HG03469 (cell line): ENCODE measurements at regions not wholly inside any gene's neighbourhood (a gene's known extent, or its start where the extent isn't known, plus 50 kb on each side); places are given as distances from the start of the nearest gene placed in this dataset.
A peak's percentile ranks its signal among the peaks of the same experiment; 100 is the strongest.
"Not testable (repeated sequence)": the region's sequence is repeated elsewhere in the genome, so short reads cannot be mapped to it uniquely, and the experiment has no call there.

ENCODE experiments used
- ATAC-seq: cut with Tn5 transposase; IDR thresholded peaks from one replicate; pipeline ENCODE4 v1.9.1; 2021; ENCODE audit warnings: mild to moderate bottlenecking, moderate library complexity, moderate number of reproducible peaks; ENCODE audit not compliant: unreplicated experiment

- no peak for ATAC-seq
Measured at GRCh38 chr20:22690616-22691179, 106.3 kb upstream of the FOXA2 start.

GRCh38 chr20:22691369-22692118 is 107.2 kb upstream of the FOXA2 start:
- peak; percentile 69 for ATAC-seq

DNA sequence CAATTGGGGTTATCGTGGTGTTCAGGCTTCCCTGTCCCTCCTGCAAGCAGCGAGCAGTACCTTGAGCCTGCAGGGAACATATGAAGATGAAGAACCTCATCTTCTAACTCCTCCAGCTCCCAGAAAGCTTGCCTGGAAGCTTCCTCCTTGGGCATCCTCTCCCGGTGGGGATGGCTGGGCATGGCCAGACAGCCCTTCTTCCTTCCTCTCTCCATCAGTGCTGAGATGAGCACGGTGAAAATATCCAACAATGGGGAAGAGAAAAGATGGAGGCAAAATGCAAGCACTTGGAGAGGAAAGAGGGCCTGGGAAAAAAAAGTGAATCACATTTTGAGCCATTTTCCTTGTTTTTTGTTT is 107.7 kb upstream of the FOXA2 start:
- ATAC-seq: no peak

DNA sequence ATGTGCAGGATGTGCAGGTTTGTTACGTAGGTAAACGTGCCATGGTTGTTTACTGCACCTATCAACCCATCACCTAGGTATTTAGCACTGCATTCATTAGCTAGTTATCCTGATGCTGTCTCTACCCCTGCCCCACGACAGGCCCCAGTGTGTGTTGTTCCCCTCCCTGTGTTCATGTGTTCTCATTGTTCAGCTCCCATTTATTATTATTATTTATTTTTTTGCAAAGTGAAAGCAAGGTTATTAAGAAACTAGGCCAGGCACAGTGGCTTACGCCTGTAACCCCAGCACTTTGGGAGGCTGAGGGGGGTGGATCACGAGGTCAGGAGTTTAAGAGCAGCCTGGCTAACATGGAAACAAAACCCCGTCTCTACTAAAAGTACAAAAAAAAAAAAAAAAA is 108.2 kb upstream of the FOXA2 start:
- not testable (repeated sequence) for ATAC-seq

DNA sequence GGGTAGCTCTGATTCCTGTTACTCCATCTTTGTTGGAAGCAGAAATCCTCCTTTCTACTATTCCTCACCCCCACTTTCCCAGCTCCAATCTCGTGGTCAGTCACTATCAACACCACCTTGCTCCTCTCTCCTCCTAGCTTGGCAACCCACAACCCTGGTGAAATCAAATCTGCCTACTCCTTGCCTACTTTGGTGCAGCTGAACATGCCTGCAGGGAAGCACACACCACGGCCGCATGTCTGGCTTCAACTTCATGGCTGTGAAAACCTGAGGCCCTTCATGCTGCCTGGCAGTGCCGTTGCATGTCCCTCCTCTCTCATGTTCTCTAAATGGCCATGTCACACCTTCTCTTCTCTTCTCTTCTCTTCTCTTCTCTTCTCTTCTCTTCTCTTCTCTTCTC is 112.4 kb upstream of the FOXA2 start:
- no peak for ATAC-seq

DNA sequence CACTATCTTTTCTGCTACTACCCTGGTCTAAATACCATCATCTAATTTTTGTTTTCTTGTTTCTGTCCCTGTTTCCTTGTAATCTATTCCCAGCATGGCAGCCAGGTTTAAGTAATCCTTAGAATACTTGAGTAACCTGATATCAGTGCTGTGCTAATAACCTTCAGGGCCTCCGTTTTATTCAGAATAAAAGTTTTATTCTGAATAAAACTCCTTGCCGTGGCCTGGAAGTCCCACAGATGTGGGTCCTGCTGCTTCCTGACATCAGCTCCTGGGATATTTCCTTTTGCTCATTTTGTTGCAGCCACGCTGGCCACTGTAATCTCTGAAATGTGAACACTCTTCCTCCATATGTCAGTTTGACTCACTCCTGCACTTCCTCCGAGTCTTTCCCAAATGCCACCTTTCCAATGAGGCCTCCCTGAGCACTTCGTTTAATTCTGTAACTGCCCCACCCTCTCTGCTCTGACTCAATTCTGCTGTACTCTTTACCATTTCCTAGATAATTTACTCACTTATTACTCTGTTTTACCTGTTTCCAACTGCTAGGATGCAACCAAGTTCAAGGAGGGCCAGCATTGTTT is 114.0 kb upstream of the FOXA2 start:
- no peak for ATAC-seq

- ATAC-seq: no peak
Measured at GRCh38 chr20:22699396-22699795, 115.0 kb upstream of the FOXA2 start.

GRCh38 chr20:22700367-22700766 is 116.0 kb upstream of the FOXA2 start:
- ATAC-seq: no peak

DNA sequence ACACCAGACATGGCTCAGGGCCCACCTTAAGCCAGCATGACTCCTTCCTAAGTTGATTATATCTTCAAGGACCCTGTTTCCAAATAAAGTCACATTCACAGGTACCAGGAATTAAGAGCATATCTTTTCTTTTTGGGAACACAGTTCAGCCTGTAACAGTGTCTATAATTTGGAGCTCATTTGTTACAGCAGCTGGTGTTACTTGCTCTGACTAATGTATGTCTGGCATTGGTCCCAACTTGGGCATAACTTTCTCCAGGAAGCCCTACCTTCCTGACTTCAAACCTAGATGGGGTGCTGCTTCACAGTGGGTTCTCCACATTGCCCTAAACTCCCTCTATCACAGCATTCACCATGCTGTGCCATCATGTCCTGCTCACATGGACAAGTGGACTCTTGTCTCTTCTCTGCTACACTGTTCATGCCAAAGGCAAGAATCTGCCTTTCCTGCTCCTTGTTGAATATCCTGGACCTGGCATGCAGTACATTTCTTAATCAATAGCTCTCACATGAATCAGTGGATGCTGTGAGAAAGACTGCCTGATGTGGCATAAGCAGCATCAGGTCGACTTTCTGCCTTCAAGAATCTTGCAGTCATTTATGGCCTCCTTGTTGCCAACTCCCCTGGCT is 117.4 kb upstream of the FOXA2 start:
- no peak for ATAC-seq

DNA sequence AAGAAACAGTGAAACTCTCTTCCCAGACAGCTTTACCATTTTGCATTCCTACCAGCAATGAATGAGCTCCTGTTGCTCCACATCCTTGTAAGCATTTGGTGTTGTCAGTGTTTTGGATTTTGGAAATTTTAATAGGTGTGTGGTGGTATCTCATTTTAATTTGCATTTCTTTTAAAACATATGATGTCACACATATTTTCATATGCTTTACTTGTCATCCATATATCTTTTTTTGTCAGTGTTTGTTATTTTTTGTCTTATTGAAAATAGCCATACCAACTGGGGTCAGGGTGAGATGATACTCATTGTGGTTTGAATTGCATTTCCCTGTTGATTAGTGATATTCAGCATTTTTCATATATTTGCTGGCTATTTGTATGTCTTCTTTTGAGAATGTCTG is 119.5 kb upstream of the FOXA2 start:
- ATAC-seq: no peak

DNA sequence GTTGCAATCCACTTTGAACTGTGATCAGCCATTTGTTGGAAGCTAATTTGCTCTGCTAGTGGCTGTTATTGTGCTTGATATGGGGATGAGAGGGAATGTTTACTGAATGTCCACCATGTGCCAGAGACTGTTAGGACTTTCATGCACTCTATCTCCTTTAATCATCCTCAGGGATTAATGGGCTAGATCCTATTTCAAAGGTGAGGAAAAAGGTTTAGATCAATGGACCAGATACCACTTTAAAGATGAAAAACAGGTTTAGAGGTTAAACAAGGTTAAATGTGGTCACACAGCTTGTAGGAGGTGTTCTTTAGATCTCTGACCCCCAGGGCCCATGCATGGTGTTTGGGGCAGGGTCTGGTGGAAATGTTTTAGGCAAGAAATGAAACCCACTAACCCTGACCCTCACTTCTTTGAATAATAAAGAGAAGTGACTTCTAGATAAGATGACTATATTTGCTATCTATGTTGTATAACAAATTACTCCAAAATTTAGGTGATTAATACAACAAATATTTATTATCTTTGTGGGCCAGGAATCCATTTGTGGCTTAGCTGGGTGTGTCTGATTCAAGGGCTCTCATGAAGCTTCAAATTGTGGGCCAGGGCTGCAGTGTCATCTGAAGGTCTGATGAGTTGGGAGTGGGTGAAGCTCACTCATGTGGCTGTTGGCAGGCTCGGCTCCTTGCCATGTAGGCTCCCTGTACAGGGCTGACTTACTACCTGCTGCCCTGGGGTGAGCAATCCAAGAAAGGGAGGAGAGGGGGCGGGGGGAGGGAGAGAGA is 127.8 kb upstream of the FOXA2 start:
- ATAC-seq: no peak

DNA sequence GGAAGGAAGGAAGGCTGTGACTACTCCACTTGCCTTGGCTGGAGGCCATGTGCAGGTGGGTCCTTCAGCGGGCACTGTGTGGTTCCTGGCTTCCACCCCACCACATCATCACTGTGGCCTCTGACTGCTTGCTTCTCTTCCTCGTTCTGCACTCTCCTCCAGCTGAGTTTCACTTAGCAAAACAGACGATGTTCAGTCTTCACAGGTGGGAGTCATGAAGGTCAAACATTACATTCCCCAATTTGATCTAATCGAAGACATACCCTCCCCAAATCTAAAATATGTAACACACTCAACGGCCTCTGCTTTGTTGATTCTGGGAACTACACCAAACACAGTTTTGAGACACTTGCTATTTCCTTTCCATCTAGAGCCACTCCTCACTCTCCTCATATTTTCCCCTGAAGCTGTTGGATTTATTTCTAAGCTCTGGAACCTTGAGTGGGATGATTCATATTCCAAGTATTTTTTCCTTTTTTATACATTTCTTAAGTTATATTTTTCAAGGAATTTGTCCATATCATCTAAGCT is 132.5 kb upstream of the FOXA2 start:
- ATAC-seq: no peak

DNA sequence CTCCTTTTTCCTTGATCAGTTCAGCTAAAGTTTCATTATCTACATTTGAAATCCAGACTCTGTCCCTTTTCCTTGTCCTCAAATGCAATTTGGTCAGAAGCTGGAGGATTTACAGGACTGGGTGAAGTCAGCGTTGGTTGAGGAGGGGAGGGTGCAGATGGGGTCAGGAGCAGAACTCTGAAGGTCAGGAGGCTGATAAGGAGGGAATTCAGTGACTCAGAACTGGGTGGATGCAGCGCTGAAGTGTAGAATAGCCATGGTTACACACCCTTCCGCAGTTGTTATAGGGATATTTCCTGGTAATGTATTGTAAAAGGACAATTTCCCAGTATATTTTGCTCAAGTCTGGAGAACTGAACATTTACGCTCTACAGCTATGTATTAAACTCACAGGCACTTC is 133.1 kb upstream of the FOXA2 start:
- no peak for ATAC-seq

GRCh38 chr20:22719167-22719591 is 134.8 kb upstream of the FOXA2 start:
- no peak for ATAC-seq

DNA sequence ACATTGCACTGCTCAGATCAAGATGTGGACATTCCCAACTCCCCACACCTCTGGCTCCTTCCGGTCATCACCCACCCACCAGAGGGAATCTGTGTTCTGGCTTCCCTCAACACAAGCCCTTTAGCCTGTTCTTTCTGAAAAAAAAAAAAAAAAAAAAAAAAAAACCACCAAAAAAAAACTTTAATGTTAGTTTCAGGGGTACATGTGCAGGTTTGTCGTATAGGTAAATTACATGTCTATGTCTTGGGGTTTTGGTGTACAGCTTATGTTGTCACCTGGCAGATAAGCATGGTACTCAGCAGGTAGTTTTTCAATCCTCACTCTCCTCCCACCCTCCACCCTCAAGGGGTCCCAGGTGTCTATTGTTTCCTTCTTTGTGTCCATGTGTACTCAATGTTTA is 135.8 kb upstream of the FOXA2 start:
- no peak for ATAC-seq

GRCh38 chr20:22722811-22723210 is 138.4 kb upstream of the FOXA2 start:
- no peak for ATAC-seq

DNA sequence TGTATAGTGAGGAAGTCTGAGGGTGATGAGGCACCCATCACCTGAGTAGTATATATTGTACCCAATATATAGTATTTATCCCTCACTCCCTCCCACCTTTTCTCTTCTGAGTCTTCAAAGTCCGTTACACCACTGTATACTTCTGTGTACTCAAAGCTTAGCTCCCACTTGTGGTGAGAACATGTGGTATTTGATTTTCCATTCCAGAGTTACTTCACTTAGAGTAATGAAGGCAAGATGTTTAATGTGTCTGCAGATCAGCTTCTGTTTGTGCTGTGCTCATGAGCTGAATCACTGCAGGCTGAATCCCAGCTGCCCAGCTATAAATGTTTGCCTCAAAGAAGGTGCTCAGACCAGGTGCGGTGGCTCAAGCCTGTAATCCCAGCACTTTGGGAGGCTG is 139.3 kb upstream of the FOXA2 start:
- ATAC-seq: no peak

DNA sequence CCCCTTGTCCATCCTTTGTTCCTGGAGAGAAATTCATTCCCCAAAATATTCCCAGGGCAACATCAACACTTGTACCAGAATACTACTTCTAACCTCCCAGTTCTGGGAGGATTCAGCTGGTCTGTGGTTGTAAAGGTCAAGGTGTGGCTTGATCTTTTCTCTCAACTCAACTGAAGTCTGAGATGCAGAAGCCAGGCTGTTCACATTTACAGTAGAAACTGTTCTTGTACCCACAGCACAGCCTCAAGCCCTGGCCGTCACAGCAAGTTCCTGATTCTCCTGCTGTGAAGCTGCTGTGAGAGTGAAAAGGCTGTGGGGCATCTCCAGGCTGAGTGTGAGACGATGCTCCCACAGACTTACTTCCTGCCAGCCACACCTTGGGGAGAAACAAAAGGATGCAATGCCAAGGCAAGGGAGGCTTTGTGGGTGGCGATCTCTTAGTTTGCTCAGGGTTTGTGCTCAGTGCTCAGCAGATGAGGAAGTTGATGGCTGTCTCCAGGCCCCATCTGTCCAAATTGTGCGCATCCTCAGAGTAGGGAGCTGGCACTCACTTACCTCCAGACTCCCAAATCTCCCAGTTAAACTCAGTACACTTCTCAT is 143.9 kb upstream of the FOXA2 start:
- ATAC-seq: no peak

DNA sequence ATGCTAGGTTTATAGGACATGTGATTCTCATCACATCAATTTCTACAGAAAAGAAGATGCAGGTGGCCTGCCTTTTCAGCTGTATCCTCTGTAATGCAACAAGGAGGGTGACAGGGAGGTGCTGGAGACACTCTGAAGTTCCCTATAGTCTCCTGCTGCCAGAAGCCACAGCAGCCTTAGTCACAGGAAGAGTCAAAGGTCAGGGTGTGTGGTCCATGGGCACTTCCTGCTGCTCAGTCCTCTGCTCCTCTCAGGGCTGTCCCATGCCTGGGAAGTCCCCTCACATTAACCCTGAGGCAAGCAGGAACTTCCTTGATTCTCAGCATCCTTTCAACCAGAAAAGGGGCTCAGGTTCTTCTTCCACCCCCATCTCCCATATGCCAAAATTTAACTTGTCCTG is 144.8 kb upstream of the FOXA2 start:
- no peak for ATAC-seq

GRCh38 chr20:22729616-22730236 is 145.4 kb upstream of the FOXA2 start:
- ATAC-seq: no peak
